Osteoblast (primary cell): ENCODE measurements at regions not wholly inside any gene's neighbourhood (a gene's known extent, or its start where the extent isn't known, plus 50 kb on each side); places are given as distances from the start of the nearest gene placed in this dataset.
A peak's percentile ranks its signal among the peaks of the same experiment; 100 is the strongest.
"Not testable (repeated sequence)": the region's sequence is repeated elsewhere in the genome, so short reads cannot be mapped to it uniquely, and the experiment has no call there.

Experiments
- DNase-seq: peaks from one replicate; pipeline ENCODE4 v3.0.0; 2011; ENCODE audit warnings: low spot score, mixed read lengths; ENCODE audit not compliant: insufficient read length; ENCODE audit errors: missing footprints
- H2AFZ ChIP-seq: 2 replicates; pipeline ENCODE4 v1.6.0; 2011; ENCODE audit warnings: mild to moderate bottlenecking, low read length
- H3K27ac ChIP-seq: 2 replicates; pipeline ENCODE4 v1.5.1; 2011; ENCODE audit warnings: mild to moderate bottlenecking, low read depth, low read length, moderate library complexity
- H3K27me3 ChIP-seq: 2 replicates; pipeline ENCODE4 v1.6.0; 2012; ENCODE audit warnings: mild to moderate bottlenecking, control low read depth, inconsistent platforms, low read length, moderate library complexity; ENCODE audit not compliant: insufficient read depth
- H3K36me3 ChIP-seq: 2 replicates; pipeline ENCODE4 v1.5.1; 2011; ENCODE audit warnings: mild to moderate bottlenecking, low read length, control low read depth, moderate library complexity; ENCODE audit not compliant: insufficient read depth
- H3K4me1 ChIP-seq: 2 replicates; pipeline ENCODE4 v1.5.1; 2011; ENCODE audit warnings: mild to moderate bottlenecking, low read length, control low read depth, moderate library complexity; ENCODE audit not compliant: insufficient read depth
- H3K4me2 ChIP-seq: 2 replicates; pipeline ENCODE4 v1.6.0; 2011; ENCODE audit warnings: mild to moderate bottlenecking, low read length; ENCODE audit not compliant: insufficient read depth
- H3K4me3 ChIP-seq: fragments of 200-600 bp; sonication (generic); 3 replicates; pipeline ENCODE4 v1.5.1; 2012; ENCODE audit warnings: mild to moderate bottlenecking, low read length, inconsistent platforms; ENCODE audit not compliant: insufficient read depth
- H3K79me2 ChIP-seq: 2 replicates; pipeline ENCODE4 v1.6.0; 2012; ENCODE audit warnings: mild to moderate bottlenecking, low read length, control low read depth, inconsistent platforms; ENCODE audit not compliant: insufficient read depth
- H3K9me3 ChIP-seq: 2 replicates; pipeline ENCODE4 v1.5.1; 2011; ENCODE audit warnings: low read depth, low read length, control low read depth
- H4K20me1 ChIP-seq: 2 replicates; pipeline ENCODE4 v1.6.0; 2012; ENCODE audit warnings: mild to moderate bottlenecking, low read length, control low read depth; ENCODE audit not compliant: insufficient read depth
- CTCF ChIP-seq: IDR thresholded peaks from 2 replicates; pipeline ENCODE4 v1.5.1; 2011; ENCODE audit warnings: mild to moderate bottlenecking, low read depth, low read length, moderate library complexity; ENCODE audit errors: extremely low read depth

- not testable (repeated sequence) for H3K36me3 ChIP-seq, DNase-seq, H4K20me1 ChIP-seq, H3K27me3 ChIP-seq, H3K4me1 ChIP-seq, H3K4me2 ChIP-seq, H3K27ac ChIP-seq, H2AFZ ChIP-seq, H3K9me3 ChIP-seq, H3K79me2 ChIP-seq, H3K4me3 ChIP-seq
Observed at GRCh38 chr4:3932734-3933133, 166.5 kb downstream of the ADRA2C start.

DNA sequence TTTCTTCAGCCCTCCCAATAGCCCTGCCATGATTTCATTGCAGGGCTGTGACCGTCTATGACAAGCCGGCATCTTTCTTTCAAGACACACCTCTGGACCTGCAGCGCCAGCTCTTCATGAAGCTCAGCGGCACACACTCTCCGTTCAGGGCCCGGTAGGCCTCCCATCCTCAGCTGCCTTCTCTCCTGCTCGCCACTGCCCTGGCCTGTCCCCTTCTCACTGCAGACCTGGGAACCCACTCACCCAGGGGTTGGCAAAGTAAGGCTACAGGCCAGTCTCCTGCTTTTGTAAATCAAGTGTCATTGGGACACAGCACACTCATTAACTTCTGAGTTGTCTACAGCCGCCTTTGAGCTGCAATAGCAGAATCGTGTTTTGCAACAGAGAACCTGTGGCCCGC lies 169.2 kb downstream of the ADRA2C start:
- DNase-seq, H2AFZ ChIP-seq, H3K4me3 ChIP-seq, H3K27ac ChIP-seq, H3K36me3 ChIP-seq, H3K4me2 ChIP-seq, H3K9me3 ChIP-seq, H3K4me1 ChIP-seq, H3K27me3 ChIP-seq, H4K20me1 ChIP-seq, H3K79me2 ChIP-seq: not testable (repeated sequence)

GRCh38 chr4:3936184-3936583 lies 170.0 kb downstream of the ADRA2C start:
- Histone ChIP-seq H4K20me1 (no peaks in the 10 kb centered on the region), H3K9me3 (no peaks in the 10 kb centered on the region), H3K27ac (no peak overlapping the region), H3K4me2 (no peak overlapping the region), H3K4me3 (no peak overlapping the region), H3K36me3 (no peaks in the 10 kb centered on the region), H2AFZ (no peak overlapping the region), H3K27me3 (no peaks in the 10 kb centered on the region), H3K79me2 (no peaks in the 10 kb centered on the region), H3K4me1 (peaks cover 9% of the 10 kb centered on the region)
- TF ChIP-seq CTCF = no peak
- DNase-seq = no peak

GRCh38 chr4:3937849-3938562 lies 171.8 kb downstream of the ADRA2C start:
- not testable (repeated sequence) for H3K4me3 ChIP-seq, H3K27ac ChIP-seq, H3K27me3 ChIP-seq, DNase-seq, H3K79me2 ChIP-seq, H2AFZ ChIP-seq, H3K9me3 ChIP-seq, H3K36me3 ChIP-seq, H4K20me1 ChIP-seq, H3K4me2 ChIP-seq
- peaks cover 14% of the 10 kb centered on the region for H3K4me1 ChIP-seq

- H2AFZ ChIP-seq, H3K9me3 ChIP-seq, H3K4me3 ChIP-seq, H3K27ac ChIP-seq, H3K36me3 ChIP-seq, H3K27me3 ChIP-seq, DNase-seq, H3K79me2 ChIP-seq, H3K4me2 ChIP-seq, H4K20me1 ChIP-seq: not testable (repeated sequence)
- peaks cover 19% of the 10 kb centered on the region for H3K4me1 ChIP-seq
Observed at GRCh38 chr4:3938676-3939075, 172.5 kb downstream of the ADRA2C start.

GRCh38 chr4:3939954-3940591 lies 173.9 kb downstream of the ADRA2C start:
- not testable (repeated sequence) for H3K4me2 ChIP-seq, H4K20me1 ChIP-seq, H3K4me3 ChIP-seq, H3K36me3 ChIP-seq, H3K27me3 ChIP-seq, H3K27ac ChIP-seq, H3K9me3 ChIP-seq, H3K79me2 ChIP-seq
- DNase-seq = peak; percentile 58
- H2AFZ ChIP-seq = peak overlapping the region; percentile 70
- H3K4me1 ChIP-seq = peaks cover 19% of the 10 kb centered on the region

GRCh38 chr4:3941735-3942522 lies 175.7 kb downstream of the ADRA2C start:
- not testable (repeated sequence) for DNase-seq, H3K36me3 ChIP-seq
- H3K4me2 ChIP-seq = peak overlapping the region; percentile 44

More at GRCh38 chr4:3941735-3942522, 175.7 kb downstream of the ADRA2C start:
- not testable (repeated sequence) for H2AFZ ChIP-seq, H3K4me3 ChIP-seq, H3K27me3 ChIP-seq, H4K20me1 ChIP-seq, H3K27ac ChIP-seq, H3K9me3 ChIP-seq, H3K79me2 ChIP-seq
- peaks cover 19% of the 10 kb centered on the region for H3K4me1 ChIP-seq
